OCI-LY1 (cell line): ENCODE measurements at regions not wholly inside any gene's neighbourhood (a gene's known extent, or its start where the extent isn't known, plus 50 kb on each side); places are given as distances from the start of the nearest gene placed in this dataset.

Experiments used
- H2AFZ ChIP-seq: fragments of 200-600 bp; sonication (generic), shearing (Covaris generic); 2 replicates; pipeline ENCODE4 v1.6.0; 2014; ENCODE audit warnings: antibody characterized with exemption, mild to moderate bottlenecking, low read length
- H3F3A ChIP-seq: fragments of 200-600 bp; sonication (generic), shearing (Covaris generic); 2 replicates; pipeline ENCODE4 v1.6.0; 2014; ENCODE audit warnings: mild to moderate bottlenecking, antibody characterized with exemption, low read length, moderate library complexity; ENCODE audit not compliant: insufficient read depth
- H3K27ac ChIP-seq: fragments of 200-600 bp; sonication (generic); 2 replicates; pipeline ENCODE4 v1.5.1; 2014; ENCODE audit warnings: low read length, mixed run types, mild to moderate bottlenecking, low read depth; ENCODE audit not compliant: poor library complexity, severe bottlenecking
- H3K27me3 ChIP-seq: fragments of 200-600 bp; sonication (generic); 2 replicates; pipeline ENCODE4 v1.6.0; 2014; ENCODE audit warnings: antibody characterized with exemption, mild to moderate bottlenecking, low read length, moderate library complexity; ENCODE audit not compliant: insufficient read depth
- H3K36me3 ChIP-seq: fragments of 200-600 bp; sonication (generic); 2 replicates; pipeline ENCODE4 v1.6.1; 2014; ENCODE audit warnings: mild to moderate bottlenecking, antibody characterized with exemption, low read length, moderate library complexity, mixed read lengths; ENCODE audit not compliant: insufficient read depth
- H3K4me1 ChIP-seq: fragments of 200-600 bp; sonication (generic); 2 replicates; pipeline ENCODE4 v1.5.1; 2014; ENCODE audit warnings: mild to moderate bottlenecking, low read length, moderate library complexity; ENCODE audit not compliant: insufficient read depth, severe bottlenecking
- H3K4me2 ChIP-seq: fragments of 200-600 bp; sonication (generic), shearing (Covaris generic); 2 replicates; pipeline ENCODE4 v1.6.1; 2014; ENCODE audit warnings: low read length
- H3K4me3 ChIP-seq: fragments of 200-600 bp; sonication (generic); 2 replicates; pipeline ENCODE4 v1.5.1; 2014; ENCODE audit warnings: low read length, low read depth, mild to moderate bottlenecking, mixed read lengths; ENCODE audit not compliant: poor library complexity, severe bottlenecking
- H3K79me2 ChIP-seq: fragments of 200-600 bp; shearing (Covaris generic); 2 replicates; pipeline ENCODE4 v1.6.1; 2016; ENCODE audit warnings: mixed run types, low read length, mixed read lengths; ENCODE audit not compliant: insufficient read depth
- H3K9ac ChIP-seq: fragments of 200-600 bp; sonication (generic), shearing (Covaris generic); 2 replicates; pipeline ENCODE4 v1.6.1; 2014; ENCODE audit warnings: mild to moderate bottlenecking, low read length, mixed read lengths
- H3K9me2 ChIP-seq: fragments of 200-600 bp; sonication (generic), shearing (Covaris generic); 2 replicates; pipeline ENCODE4 v1.6.1; 2014; ENCODE audit warnings: low read depth, mild to moderate bottlenecking, low read length, mixed read lengths
- H3K9me3 ChIP-seq: fragments of 200-600 bp; shearing (Covaris generic); 2 replicates; pipeline ENCODE4 v1.6.1; 2014; ENCODE audit warnings: low read length, mixed read lengths
- H4K20me1 ChIP-seq: fragments of 200-600 bp; sonication (generic), shearing (Covaris generic); 2 replicates; pipeline ENCODE4 v1.6.0; 2016; ENCODE audit warnings: mild to moderate bottlenecking, low read length; ENCODE audit not compliant: insufficient read depth
- CTCF ChIP-seq: fragments of 200-600 bp; sonication (generic), shearing (Covaris generic); IDR thresholded peaks from 2 replicates; pipeline ENCODE4 v1.5.1; 2017; ENCODE audit warnings: mild to moderate bottlenecking, antibody characterized with exemption, low read length, moderate library complexity, mixed read lengths
- EZH2 ChIP-seq: fragments of 200-600 bp; sonication (generic), shearing (Covaris generic); IDR thresholded peaks from 2 replicates; pipeline ENCODE4 v1.8.0; 2017; ENCODE audit warnings: borderline replicate concordance, mixed run types, mild to moderate bottlenecking, antibody characterized with exemption, low read length, moderate library complexity, mixed read lengths

- no peak for TF ChIP-seq CTCF
- no peak for TF ChIP-seq EZH2
- no peaks in the 10 kb centered on the region for H3K4me1 ChIP-seq
- H3K9me2 ChIP-seq = no peaks in the 10 kb centered on the region
- H3K27me3 ChIP-seq = no peaks in the 10 kb centered on the region
- H3K36me3 ChIP-seq = no peaks in the 10 kb centered on the region
- H3K4me2 ChIP-seq = no peak overlapping the region
- no peak overlapping the region for H3K9ac ChIP-seq
- H4K20me1 ChIP-seq = no peaks in the 10 kb centered on the region
- no peaks in the 10 kb centered on the region for H3K79me2 ChIP-seq
- no peak overlapping the region for H2AFZ ChIP-seq
- H3K9me3 ChIP-seq = no peaks in the 10 kb centered on the region
- H3K4me3 ChIP-seq = no peak overlapping the region
- no peak overlapping the region for H3K27ac ChIP-seq
- no peaks in the 10 kb centered on the region for H3F3A ChIP-seq
These were observed 214.6 kb downstream of the ATXN7L3B start for GRCh38 chr12:74752215-74752614.

- Histone ChIP-seq H3F3A (no peaks in the 10 kb centered on the region), H3K4me3 (no peak overlapping the region), H3K79me2 (no peaks in the 10 kb centered on the region), H3K9me2 (no peaks in the 10 kb centered on the region), H3K9ac (no peak overlapping the region), H3K36me3 (no peaks in the 10 kb centered on the region), H3K4me1 (no peaks in the 10 kb centered on the region), H2AFZ (no peak overlapping the region), H4K20me1 (no peaks in the 10 kb centered on the region), H3K4me2 (no peak overlapping the region), H3K9me3 (no peaks in the 10 kb centered on the region), H3K27me3 (no peaks in the 10 kb centered on the region), H3K27ac (no peak overlapping the region)
- TF ChIP-seq EZH2 = no peak
- TF ChIP-seq CTCF = no peak
These were observed 232.9 kb downstream of the ATXN7L3B start for GRCh38 chr12:74770552-74770951.

GRCh38 chr12:74775276-74775675 is 237.6 kb downstream of the ATXN7L3B start:
- TF ChIP-seq EZH2 = no peak
- TF ChIP-seq CTCF = no peak

More at GRCh38 chr12:74775276-74775675, 237.6 kb downstream of the ATXN7L3B start:
- no peak overlapping the region for H3K4me2 ChIP-seq
- no peaks in the 10 kb centered on the region for H3K4me1 ChIP-seq
- H3K79me2 ChIP-seq = no peaks in the 10 kb centered on the region
- no peak overlapping the region for H2AFZ ChIP-seq
- H4K20me1 ChIP-seq = no peaks in the 10 kb centered on the region
- H3K4me3 ChIP-seq = no peak overlapping the region
- no peaks in the 10 kb centered on the region for H3K9me3 ChIP-seq
- H3K27me3 ChIP-seq = no peaks in the 10 kb centered on the region
- H3F3A ChIP-seq = no peaks in the 10 kb centered on the region
- no peak overlapping the region for H3K9ac ChIP-seq
- no peak overlapping the region for H3K27ac ChIP-seq
- H3K9me2 ChIP-seq = no peaks in the 10 kb centered on the region
- no peaks in the 10 kb centered on the region for H3K36me3 ChIP-seq
